Uterus (tissue), 2 donors: ENCODE measurements at regions not wholly inside any gene's neighbourhood (a gene's known extent, or its start where the extent isn't known, plus 50 kb on each side); places are given as distances from the start of the nearest gene placed in this dataset.

Source experiments
- CTCF ChIP-seq, 4 experiments: fragments of 200-600 bp in 2 of 4; fragments of 450-650 bp in 2 of 4; sonication (generic) in 2 of 4; IDR thresholded peaks; one replicate each; pipeline ENCODE4 v1.5.1; 2016 to 2019; ENCODE audit warnings: antibody characterized with exemption in 4 of 4, mild to moderate bottlenecking in 2 of 4, moderate library complexity in 1 of 4
- POLR2A ChIP-seq, 2 donors: fragments of 450-650 bp; IDR thresholded peaks; one replicate each; pipeline ENCODE4 v1.6.1; 2016; ENCODE audit warnings: antibody characterized with exemption in 2 of 2, mild to moderate bottlenecking in 1 of 2, moderate library complexity in 1 of 2

- TF ChIP-seq CTCF (IDR thresholded peaks at IDR 0.05), result no peak
- TF ChIP-seq POLR2A (IDR thresholded peaks at IDR 0.05), result no peak
Observed at GRCh38 chr4:104113850-104114249, 380.8 kb downstream of the CXXC4 start.
